22Rv1 (cell line): ENCODE measurements at regions not wholly inside any gene's neighbourhood (a gene's known extent, or its start where the extent isn't known, plus 50 kb on each side); places are given as distances from the start of the nearest gene placed in this dataset.

Experiments used
- CTCF ChIP-seq: fragments of 450-650 bp; IDR thresholded peaks from 2 replicates; pipeline ENCODE4 v1.5.1; 2017; ENCODE audit warnings: mild to moderate bottlenecking
- ZFX ChIP-seq: fragments of 450-650 bp; IDR thresholded peaks from 2 replicates; pipeline ENCODE4 v1.6.1; 2017; ENCODE audit warnings: antibody characterized with exemption, borderline replicate concordance

- no peak for TF ChIP-seq CTCF
- TF ChIP-seq ZFX: no peak
Measured at GRCh38 chr15:31752065-31752762, 278.1 kb upstream of the CHRNA7 start.
